ENCODE measurements at regions not wholly inside any gene's neighbourhood (a gene's known extent, or its start where the extent isn't known, plus 50 kb on each side); places are given as distances from the start of the nearest gene placed in this dataset.
"Not testable (repeated sequence)": the region's sequence is repeated elsewhere in the genome, so short reads cannot be mapped to it uniquely, and the experiment has no call there.

- no peak overlapping the region for H3K4me3 ChIP-seq
- H3K36me3 ChIP-seq (replicated peaks in 1 of 2), result no peaks in the 10 kb centered on the region
- no peak overlapping the region for H3K27ac ChIP-seq
- no peak for DNase-seq
- intact Hi-C loops (cut with DNase I), result no loop called here
- no peaks in the 10 kb centered on the region for H3K4me1 ChIP-seq (replicated peaks in 1 of 2)
- no peak for TF ChIP-seq CTCF (IDR thresholded peaks at IDR 0.05)
- no peak for TF ChIP-seq POLR2A (IDR thresholded peaks at IDR 0.05)
- whole genome bisulfite sequencing, 4 donors, result 34 to 56% (median 44%) methylated on average over 3 of the region's 3 CpGs
- H3K9me3 ChIP-seq (replicated peaks in 1 of 3), result no peaks in the 10 kb centered on the region
- H3K27me3 ChIP-seq, result no peaks in the 10 kb centered on the region
These were observed 126.6 kb downstream of the HNRNPD start for GRCh38 chr4:82247171-82247570.

- Histone ChIP-seq H3K4me1 (replicated peaks in 1 of 2) (no peaks in the 10 kb centered on the region), H3K27me3 (no peaks in the 10 kb centered on the region), H3K9me3 (replicated peaks in 1 of 3) (no peaks in the 10 kb centered on the region), H3K36me3 (replicated peaks in 1 of 2) (no peaks in the 10 kb centered on the region), H3K27ac (no peak overlapping the region), H3K4me3 (no peak overlapping the region)
- TF ChIP-seq POLR2A (IDR thresholded peaks at IDR 0.05) (no peak), CTCF (IDR thresholded peaks at IDR 0.05) (no peak)
- intact Hi-C loops (cut with DNase I), result no loop called here
- DNase-seq, result no peak
- WGBS, 4 donors, result 74 to 80% (median 77%) methylated on average over 2 of the region's 2 CpGs
These were observed 132.3 kb downstream of the HNRNPD start for GRCh38 chr4:82241534-82241933.

- TF ChIP-seq CTCF (IDR thresholded peaks at IDR 0.05), result no peak
- TF ChIP-seq POLR2A (IDR thresholded peaks at IDR 0.05), result no peak
- intact Hi-C loops (cut with DNase I), result no loop called here
- H3K27ac ChIP-seq, result no peak overlapping the region
- H3K9me3 ChIP-seq (replicated peaks in 1 of 3), result no peaks in the 10 kb centered on the region
- H3K27me3 ChIP-seq, result no peaks in the 10 kb centered on the region
- no peak for DNase-seq
- 79 to 87% (median 84%) methylated on average over 7 of the region's 7 CpGs for WGBS, 4 donors
- H3K4me3 ChIP-seq, result no peak overlapping the region
- no peaks in the 10 kb centered on the region for H3K4me1 ChIP-seq (replicated peaks in 1 of 2)
- no peaks in the 10 kb centered on the region for H3K36me3 ChIP-seq (replicated peaks in 1 of 2)
These were observed 133.4 kb downstream of the HNRNPD start for GRCh38 chr4:82240410-82240809.

GRCh38 chr4:82237142-82237541 lies 136.6 kb downstream of the HNRNPD start:
- 45 to 68% (median 54%) methylated on average over 1 of the region's 1 CpG for WGBS, 4 donors
- H3K27ac ChIP-seq; H3K9me3 ChIP-seq (replicated peaks in 1 of 3); intact Hi-C loops (cut with DNase I); H3K36me3 ChIP-seq (replicated peaks in 1 of 2); H3K27me3 ChIP-seq; DNase-seq; H3K4me1 ChIP-seq (replicated peaks in 1 of 2); H3K4me3 ChIP-seq: not testable (repeated sequence)

- H3K4me1 ChIP-seq (replicated peaks in 1 of 2), result peaks cover 0 to 4% of the 10 kb centered on the region in 2 donors
- 61 to 78% (median 68%) methylated on average over 1 of the region's 1 CpG; no CpG with 5 or more reads in 1 of the 4 donors for WGBS, 4 donors
These were observed 138.4 kb downstream of the HNRNPD start for GRCh38 chr4:82235346-82235745.

More at GRCh38 chr4:82235346-82235745, 138.4 kb downstream of the HNRNPD start:
- DNase-seq, result no peak
- intact Hi-C loops (cut with DNase I), result no loop called here
- Histone ChIP-seq H3K36me3 (replicated peaks in 1 of 2) (no peaks in the 10 kb centered on the region), H3K27ac (no peak overlapping the region), H3K4me3 (no peak overlapping the region), H3K9me3 (replicated peaks in 1 of 3) (no peaks in the 10 kb centered on the region), H3K27me3 (no peaks in the 10 kb centered on the region)
- TF ChIP-seq CTCF (IDR thresholded peaks at IDR 0.05), result no peak
- no peak for TF ChIP-seq POLR2A (IDR thresholded peaks at IDR 0.05)
